SK-N-SH treated with all-trans-retinoic acid at 6 μM for 48 hours (cell line): ENCODE measurements at regions not wholly inside any gene's neighbourhood (a gene's known extent, or its start where the extent isn't known, plus 50 kb on each side); places are given as distances from the start of the nearest gene placed in this dataset.

ENCODE experiments used
- ARNTL ChIP-seq: fragments of 450-650 bp; formaldehyde crosslinking; IDR thresholded peaks from 2 replicates; pipeline ENCODE4 v1.5.0; 2020; ENCODE audit warnings: low read depth, mild to moderate bottlenecking, moderate library complexity, borderline replicate concordance
- BACH2 ChIP-seq: fragments of 250-450 bp; sonication (Bioruptor Pico); IDR thresholded peaks from 2 replicates; pipeline ENCODE4 v1.9.0; 2021; ENCODE audit warnings: mild to moderate bottlenecking, borderline replicate concordance
- CREB5 ChIP-seq: fragments of 250-450 bp; sonication (Bioruptor Pico); IDR thresholded peaks from 2 replicates; pipeline ENCODE4 v1.5.1; 2020; ENCODE audit warnings: low read depth, mild to moderate bottlenecking, moderate library complexity
- CSDC2 ChIP-seq: fragments of 250-450 bp; sonication (Bioruptor Pico); IDR thresholded peaks from 2 replicates; pipeline ENCODE4 v1.5.0; 2020; ENCODE audit warnings: mild to moderate bottlenecking, moderate library complexity
- ISL1 ChIP-seq: fragments of 250-450 bp; sonication (Bioruptor Pico); IDR thresholded peaks from 2 replicates; pipeline ENCODE4 v2.1.2; 2022; ENCODE audit warnings: mild to moderate bottlenecking, moderate library complexity
- PPARA ChIP-seq: fragments of 250-450 bp; sonication (Bioruptor Pico); IDR thresholded peaks from 2 replicates; pipeline ENCODE4 v1.5.0; 2020; ENCODE audit warnings: mild to moderate bottlenecking, borderline replicate concordance
- TCF4 ChIP-seq: fragments of 250-450 bp; sonication (Bioruptor Pico); IDR thresholded peaks from 2 replicates; pipeline ENCODE4 v1.8.0; 2021; ENCODE audit warnings: mild to moderate bottlenecking, moderate library complexity, borderline replicate concordance
- TOX ChIP-seq: fragments of 250-450 bp; sonication (Bioruptor Pico); IDR thresholded peaks from 2 replicates; pipeline ENCODE4 v1.8.0; 2021; ENCODE audit warnings: mild to moderate bottlenecking, moderate library complexity, borderline replicate concordance
- ZC3H10 ChIP-seq: fragments of 250-450 bp; sonication (Bioruptor Pico); IDR thresholded peaks from 2 replicates; pipeline ENCODE4 v1.5.1; 2021; ENCODE audit warnings: mild to moderate bottlenecking, moderate library complexity
- ZNF565 ChIP-seq: fragments of 450-650 bp; formaldehyde crosslinking; conservative IDR thresholded peaks from 2 replicates; pipeline ENCODE4 v1.5.0; 2020; ENCODE audit warnings: low read depth, mild to moderate bottlenecking, moderate library complexity
- TF ChIP-seq, protein P1 (sequence below): fragments of 250-450 bp; sonication (Bioruptor Pico); IDR thresholded peaks from 2 replicates; pipeline ENCODE4 v1.8.0; 2020; ENCODE audit warnings: mild to moderate bottlenecking, moderate library complexity, borderline replicate concordance

GRCh38 chr12:24460099-24460498 is 488.8 kb downstream of the BCAT1 start:
- TF ChIP-seq TCF4: no peak
- TF ChIP-seq CREB5 (CRISPR knock-in tag): no peak
- TF ChIP-seq ARNTL (CRISPR knock-in tag): no peak
- no peak for TF ChIP-seq ZNF565 (CRISPR knock-in tag)
- TF ChIP-seq TOX (CRISPR knock-in tag): no peak
- no peak for TF ChIP-seq CSDC2 (CRISPR knock-in tag)
- no peak for TF ChIP-seq ZC3H10
- TF ChIP-seq PPARA (CRISPR knock-in tag): no peak
- no peak for TF ChIP-seq ISL1 (CRISPR knock-in tag)
- TF ChIP-seq, protein P1, sequence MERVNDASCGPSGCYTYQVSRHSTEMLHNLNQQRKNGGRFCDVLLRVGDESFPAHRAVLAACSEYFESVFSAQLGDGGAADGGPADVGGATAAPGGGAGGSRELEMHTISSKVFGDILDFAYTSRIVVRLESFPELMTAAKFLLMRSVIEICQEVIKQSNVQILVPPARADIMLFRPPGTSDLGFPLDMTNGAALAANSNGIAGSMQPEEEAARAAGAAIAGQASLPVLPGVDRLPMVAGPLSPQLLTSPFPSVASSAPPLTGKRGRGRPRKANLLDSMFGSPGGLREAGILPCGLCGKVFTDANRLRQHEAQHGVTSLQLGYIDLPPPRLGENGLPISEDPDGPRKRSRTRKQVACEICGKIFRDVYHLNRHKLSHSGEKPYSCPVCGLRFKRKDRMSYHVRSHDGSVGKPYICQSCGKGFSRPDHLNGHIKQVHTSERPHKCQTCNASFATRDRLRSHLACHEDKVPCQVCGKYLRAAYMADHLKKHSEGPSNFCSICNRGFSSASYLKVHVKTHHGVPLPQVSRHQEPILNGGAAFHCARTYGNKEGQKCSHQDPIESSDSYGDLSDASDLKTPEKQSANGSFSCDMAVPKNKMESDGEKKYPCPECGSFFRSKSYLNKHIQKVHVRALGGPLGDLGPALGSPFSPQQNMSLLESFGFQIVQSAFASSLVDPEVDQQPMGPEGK (CRISPR knock-in tag): no peak
- no peak for TF ChIP-seq BACH2 (CRISPR knock-in tag)
